B cell (primary cell): ENCODE measurements at regions not wholly inside any gene's neighbourhood (a gene's known extent, or its start where the extent isn't known, plus 50 kb on each side); places are given as distances from the start of the nearest gene placed in this dataset.

ENCODE experiments used
- EZH2 ChIP-seq: IDR thresholded peaks from 2 replicates; pipeline ENCODE4 v1.6.1; 2012; ENCODE audit warnings: borderline replicate concordance, low read depth, mild to moderate bottlenecking, moderate library complexity, low read length; ENCODE audit not compliant: insufficient read depth, poor library complexity, severe bottlenecking
- TF ChIP-seq, protein P1 (sequence below): fragments of 200-600 bp; IDR thresholded peaks from one replicate; pipeline ENCODE4 v1.8.0; 2022; ENCODE audit warnings: antibody characterized with exemption, mild to moderate bottlenecking

DNA sequence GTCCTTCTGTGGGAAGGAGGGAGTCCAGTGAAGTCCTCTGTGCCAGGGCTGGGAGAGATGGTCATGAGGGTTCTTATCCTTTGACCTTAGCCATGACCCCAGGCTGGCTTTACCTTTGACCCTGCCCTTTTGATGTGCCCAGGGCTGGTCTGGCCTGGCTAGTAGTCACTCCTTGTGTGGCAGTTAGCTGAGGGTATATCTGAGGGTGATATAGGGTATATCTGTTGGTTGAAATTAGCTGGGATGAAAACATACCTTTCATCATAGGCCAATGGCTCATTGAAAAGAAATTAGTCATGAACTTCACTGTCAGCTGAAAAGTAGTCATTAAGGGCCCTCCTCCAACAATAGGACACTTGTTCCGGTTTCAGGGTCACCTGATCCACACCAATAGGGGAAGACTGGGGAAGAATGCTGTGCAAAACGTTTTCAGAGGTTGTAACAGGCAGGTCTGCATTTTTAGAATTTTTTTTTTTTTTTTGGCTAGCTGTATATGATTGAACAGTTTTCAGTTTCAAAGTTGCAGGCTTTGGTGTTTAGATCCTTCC is 74.6 kb upstream of the STOX2 start:
- TF ChIP-seq, protein P1, sequence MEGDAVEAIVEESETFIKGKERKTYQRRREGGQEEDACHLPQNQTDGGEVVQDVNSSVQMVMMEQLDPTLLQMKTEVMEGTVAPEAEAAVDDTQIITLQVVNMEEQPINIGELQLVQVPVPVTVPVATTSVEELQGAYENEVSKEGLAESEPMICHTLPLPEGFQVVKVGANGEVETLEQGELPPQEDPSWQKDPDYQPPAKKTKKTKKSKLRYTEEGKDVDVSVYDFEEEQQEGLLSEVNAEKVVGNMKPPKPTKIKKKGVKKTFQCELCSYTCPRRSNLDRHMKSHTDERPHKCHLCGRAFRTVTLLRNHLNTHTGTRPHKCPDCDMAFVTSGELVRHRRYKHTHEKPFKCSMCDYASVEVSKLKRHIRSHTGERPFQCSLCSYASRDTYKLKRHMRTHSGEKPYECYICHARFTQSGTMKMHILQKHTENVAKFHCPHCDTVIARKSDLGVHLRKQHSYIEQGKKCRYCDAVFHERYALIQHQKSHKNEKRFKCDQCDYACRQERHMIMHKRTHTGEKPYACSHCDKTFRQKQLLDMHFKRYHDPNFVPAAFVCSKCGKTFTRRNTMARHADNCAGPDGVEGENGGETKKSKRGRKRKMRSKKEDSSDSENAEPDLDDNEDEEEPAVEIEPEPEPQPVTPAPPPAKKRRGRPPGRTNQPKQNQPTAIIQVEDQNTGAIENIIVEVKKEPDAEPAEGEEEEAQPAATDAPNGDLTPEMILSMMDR: no peak
- no peak for TF ChIP-seq EZH2
